ENCODE measurements at regions not wholly inside any gene's neighbourhood (a gene's known extent, or its start where the extent isn't known, plus 50 kb on each side); places are given as distances from the start of the nearest gene placed in this dataset.

DNA sequence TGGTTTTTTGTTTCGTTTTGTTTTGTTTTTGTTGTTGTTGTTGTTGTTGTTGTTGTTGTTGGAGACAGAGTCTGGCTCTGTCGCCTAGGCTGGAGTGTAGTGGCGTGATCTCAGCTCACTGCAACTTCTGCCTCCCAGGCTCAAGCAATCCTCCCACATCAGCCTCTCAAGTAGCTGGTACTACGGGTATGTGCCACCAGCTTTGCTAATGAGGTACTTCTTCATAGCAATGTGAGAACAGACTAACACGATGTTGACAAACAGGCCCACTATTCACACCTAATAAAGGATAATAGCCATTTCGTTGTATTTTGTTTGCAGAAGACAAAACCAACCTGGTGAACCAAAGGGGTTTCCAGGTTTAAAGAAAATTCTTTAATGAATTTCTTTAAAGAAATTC is 130.9 kb downstream of the DIRAS2 start:
- TF ChIP-seq EZH2 (IDR thresholded peaks at IDR 0.05; ENCODE audit: borderline replicate concordance, low read length) = no peak
- TF ChIP-seq, protein P1, sequence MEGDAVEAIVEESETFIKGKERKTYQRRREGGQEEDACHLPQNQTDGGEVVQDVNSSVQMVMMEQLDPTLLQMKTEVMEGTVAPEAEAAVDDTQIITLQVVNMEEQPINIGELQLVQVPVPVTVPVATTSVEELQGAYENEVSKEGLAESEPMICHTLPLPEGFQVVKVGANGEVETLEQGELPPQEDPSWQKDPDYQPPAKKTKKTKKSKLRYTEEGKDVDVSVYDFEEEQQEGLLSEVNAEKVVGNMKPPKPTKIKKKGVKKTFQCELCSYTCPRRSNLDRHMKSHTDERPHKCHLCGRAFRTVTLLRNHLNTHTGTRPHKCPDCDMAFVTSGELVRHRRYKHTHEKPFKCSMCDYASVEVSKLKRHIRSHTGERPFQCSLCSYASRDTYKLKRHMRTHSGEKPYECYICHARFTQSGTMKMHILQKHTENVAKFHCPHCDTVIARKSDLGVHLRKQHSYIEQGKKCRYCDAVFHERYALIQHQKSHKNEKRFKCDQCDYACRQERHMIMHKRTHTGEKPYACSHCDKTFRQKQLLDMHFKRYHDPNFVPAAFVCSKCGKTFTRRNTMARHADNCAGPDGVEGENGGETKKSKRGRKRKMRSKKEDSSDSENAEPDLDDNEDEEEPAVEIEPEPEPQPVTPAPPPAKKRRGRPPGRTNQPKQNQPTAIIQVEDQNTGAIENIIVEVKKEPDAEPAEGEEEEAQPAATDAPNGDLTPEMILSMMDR (IDR thresholded peaks at IDR 0.05; ENCODE audit: low read length) = no peak

Data from OCI-LY1 (cell line).